ENCODE measurements at regions not wholly inside any gene's neighbourhood (a gene's known extent, or its start where the extent isn't known, plus 50 kb on each side); places are given as distances from the start of the nearest gene placed in this dataset.

DNA sequence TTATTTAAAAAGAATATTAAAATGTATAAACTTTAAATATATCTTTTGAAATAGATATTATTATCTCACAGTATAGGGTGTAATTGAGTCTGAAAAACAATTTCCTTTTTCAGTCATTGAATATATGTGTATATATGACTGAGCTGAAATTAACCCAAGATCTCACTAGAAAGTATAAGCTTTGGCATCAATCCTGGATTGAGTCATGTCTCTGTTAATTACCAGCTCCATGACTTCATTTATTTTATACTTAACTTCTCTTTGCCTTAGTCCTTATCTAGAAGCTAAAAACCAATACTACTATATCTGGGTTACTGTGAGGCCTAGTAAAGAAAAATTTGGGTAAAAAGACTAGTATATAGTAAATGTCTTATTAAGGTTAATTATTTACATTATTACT lies 1020.3 kb downstream of the LRFN5 start:
- H3K4ac ChIP-seq (ENCODE audit: low read depth, low read length) = no peak overlapping the region
- ChIA-PET POLR2A (ENCODE audit: unreplicated experiment) (no interaction called here), CTCF (no interaction called here)
- H4K8ac ChIP-seq (ENCODE audit: low read depth in 2 of 2, low read length in 2 of 2) = no peak overlapping the region
- no peaks in the 10 kb centered on the region for H4K20me1 ChIP-seq (ENCODE audit: insufficient read depth, low read length)
- no peak overlapping the region for H3K23ac ChIP-seq (ENCODE audit: low read depth, low read length)
- H2BK120ac ChIP-seq (ENCODE audit: low read depth, low read length) = no peak overlapping the region
- dilution Hi-C loops (cut with HindIII; ENCODE audit: low sequenced_read_pairs, unreplicated experiment) = no loop called here
- intact Hi-C loops (cut with micrococcal nuclease) = no loop called here
- TF ChIP-seq RCOR1 (IDR thresholded peaks at IDR 0.05; ENCODE audit: insufficient replicate concordance, low read length) (no peak), POLR2A (IDR thresholded peaks at IDR 0.05; ENCODE audit: low read depth, low read length) (no peak), MAZ (IDR thresholded peaks at IDR 0.05; ENCODE audit: borderline replicate concordance, low read depth, low read length) (no peak), CHD1 (IDR thresholded peaks at IDR 0.05; ENCODE audit: low read depth, low read length) (no peak), CEBPB (IDR thresholded peaks at IDR 0.05; ENCODE audit: low read depth, low read length) (no peak), SMC3 (IDR thresholded peaks at IDR 0.05; ENCODE audit: low read depth, low read length) (no peak), MXI1 (IDR thresholded peaks at IDR 0.05; ENCODE audit: borderline replicate concordance, low read depth, low read length) (no peak), MAFK (IDR thresholded peaks at IDR 0.05; ENCODE audit: low read depth, low read length) (no peak), RAD21 (IDR thresholded peaks at IDR 0.05; ENCODE audit: low read length) (no peak), RFX5 (IDR thresholded peaks at IDR 0.05; ENCODE audit: low read depth, low read length) (no peak), NFE2L2 (IDR thresholded peaks at IDR 0.05; ENCODE audit: low read depth, low read length) (no peak), FOS (IDR thresholded peaks at IDR 0.05; ENCODE audit: low read depth, low read length) (no peak), BHLHE40 (IDR thresholded peaks at IDR 0.05; ENCODE audit: low read depth, low read length) (no peak)
- TF ChIP-seq, protein P1, sequence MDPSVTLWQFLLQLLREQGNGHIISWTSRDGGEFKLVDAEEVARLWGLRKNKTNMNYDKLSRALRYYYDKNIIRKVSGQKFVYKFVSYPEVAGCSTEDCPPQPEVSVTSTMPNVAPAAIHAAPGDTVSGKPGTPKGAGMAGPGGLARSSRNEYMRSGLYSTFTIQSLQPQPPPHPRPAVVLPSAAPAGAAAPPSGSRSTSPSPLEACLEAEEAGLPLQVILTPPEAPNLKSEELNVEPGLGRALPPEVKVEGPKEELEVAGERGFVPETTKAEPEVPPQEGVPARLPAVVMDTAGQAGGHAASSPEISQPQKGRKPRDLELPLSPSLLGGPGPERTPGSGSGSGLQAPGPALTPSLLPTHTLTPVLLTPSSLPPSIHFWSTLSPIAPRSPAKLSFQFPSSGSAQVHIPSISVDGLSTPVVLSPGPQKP (IDR thresholded peaks at IDR 0.05; ENCODE audit: borderline replicate concordance, low read depth, low read length) = no peak
- TF ChIP-seq, protein P2, sequence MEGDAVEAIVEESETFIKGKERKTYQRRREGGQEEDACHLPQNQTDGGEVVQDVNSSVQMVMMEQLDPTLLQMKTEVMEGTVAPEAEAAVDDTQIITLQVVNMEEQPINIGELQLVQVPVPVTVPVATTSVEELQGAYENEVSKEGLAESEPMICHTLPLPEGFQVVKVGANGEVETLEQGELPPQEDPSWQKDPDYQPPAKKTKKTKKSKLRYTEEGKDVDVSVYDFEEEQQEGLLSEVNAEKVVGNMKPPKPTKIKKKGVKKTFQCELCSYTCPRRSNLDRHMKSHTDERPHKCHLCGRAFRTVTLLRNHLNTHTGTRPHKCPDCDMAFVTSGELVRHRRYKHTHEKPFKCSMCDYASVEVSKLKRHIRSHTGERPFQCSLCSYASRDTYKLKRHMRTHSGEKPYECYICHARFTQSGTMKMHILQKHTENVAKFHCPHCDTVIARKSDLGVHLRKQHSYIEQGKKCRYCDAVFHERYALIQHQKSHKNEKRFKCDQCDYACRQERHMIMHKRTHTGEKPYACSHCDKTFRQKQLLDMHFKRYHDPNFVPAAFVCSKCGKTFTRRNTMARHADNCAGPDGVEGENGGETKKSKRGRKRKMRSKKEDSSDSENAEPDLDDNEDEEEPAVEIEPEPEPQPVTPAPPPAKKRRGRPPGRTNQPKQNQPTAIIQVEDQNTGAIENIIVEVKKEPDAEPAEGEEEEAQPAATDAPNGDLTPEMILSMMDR (conservative IDR thresholded peaks at IDR 0.05; ENCODE audit: low read depth, low read length) = no peak
- TF ChIP-seq, protein P3, sequence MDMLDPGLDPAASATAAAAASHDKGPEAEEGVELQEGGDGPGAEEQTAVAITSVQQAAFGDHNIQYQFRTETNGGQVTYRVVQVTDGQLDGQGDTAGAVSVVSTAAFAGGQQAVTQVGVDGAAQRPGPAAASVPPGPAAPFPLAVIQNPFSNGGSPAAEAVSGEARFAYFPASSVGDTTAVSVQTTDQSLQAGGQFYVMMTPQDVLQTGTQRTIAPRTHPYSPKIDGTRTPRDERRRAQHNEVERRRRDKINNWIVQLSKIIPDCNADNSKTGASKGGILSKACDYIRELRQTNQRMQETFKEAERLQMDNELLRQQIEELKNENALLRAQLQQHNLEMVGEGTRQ (IDR thresholded peaks at IDR 0.05; ENCODE audit: low read depth, low read length) = no peak
- H2BK15ac ChIP-seq (ENCODE audit: low read depth, low read length) = no peak overlapping the region
- H3K36me3 ChIP-seq (ENCODE audit: control insufficient read depth, insufficient read depth, low read length) = no peaks in the 10 kb centered on the region
- no peak overlapping the region for H3K56ac ChIP-seq (ENCODE audit: extremely low read depth, insufficient read depth, low read length)
- H4K5ac ChIP-seq (ENCODE audit: low read depth, low read length) = no peak overlapping the region
- no peaks in the 10 kb centered on the region for H3K4me1 ChIP-seq (ENCODE audit: control insufficient read depth, insufficient read depth, low read length)
- DNase-seq (peak; percentile 3), ATAC-seq (ENCODE audit: low read depth) (no peak)
- no peak overlapping the region for H2BK20ac ChIP-seq (ENCODE audit: low read depth, low read length)
- H3K18ac ChIP-seq (ENCODE audit: low read depth, low read length) = no peak overlapping the region
- no peak overlapping the region for H2AFZ ChIP-seq (replicated peaks; ENCODE audit: low read length, poor library complexity)
- H3K9me1 ChIP-seq (ENCODE audit: insufficient read depth, low read length) = no peaks in the 10 kb centered on the region
- H3K79me1 ChIP-seq (ENCODE audit: low read depth in 1 of 2, low read length in 2 of 2) = no peaks in the 10 kb centered on the region
- in situ Hi-C loops (cut with MboI; ENCODE audit: low sequenced_read_pairs) = no loop called here
- H4K91ac ChIP-seq (ENCODE audit: insufficient read depth, low read depth, low read length) = no peak overlapping the region
- no peak overlapping the region for H3K4me3 ChIP-seq (ENCODE audit: insufficient read depth, low read depth, low read length)
- H3K9ac ChIP-seq (ENCODE audit: low read depth, low read length) = no peak overlapping the region
- H3K27ac ChIP-seq (ENCODE audit: insufficient read depth, low read length) = no peak overlapping the region
- H3K14ac ChIP-seq (replicated peaks; ENCODE audit: low read depth, low read length) = no peak overlapping the region
- H3K27me3 ChIP-seq (ENCODE audit: control insufficient read depth, insufficient read depth, low read length) = no peaks in the 10 kb centered on the region
- no peak overlapping the region for H2AK5ac ChIP-seq (ENCODE audit: low read depth, low read length)
- no peak overlapping the region for H2BK5ac ChIP-seq (ENCODE audit: low read depth, low read length, poor library complexity, severe bottlenecking)
- no peak overlapping the region for H3K4me2 ChIP-seq (ENCODE audit: low read depth, low read length)
- no peaks in the 10 kb centered on the region for H3K9me3 ChIP-seq (ENCODE audit: control insufficient read depth, insufficient read depth, low read length)
- no peak overlapping the region for H2AK9ac ChIP-seq (replicated peaks; ENCODE audit: low read depth, low read length, poor library complexity)
- BruUV-seq (replicated peaks) = no TSS peak
